ENCODE measurements at regions not wholly inside any gene's neighbourhood (a gene's known extent, or its start where the extent isn't known, plus 50 kb on each side); places are given as distances from the start of the nearest gene placed in this dataset.

DNA sequence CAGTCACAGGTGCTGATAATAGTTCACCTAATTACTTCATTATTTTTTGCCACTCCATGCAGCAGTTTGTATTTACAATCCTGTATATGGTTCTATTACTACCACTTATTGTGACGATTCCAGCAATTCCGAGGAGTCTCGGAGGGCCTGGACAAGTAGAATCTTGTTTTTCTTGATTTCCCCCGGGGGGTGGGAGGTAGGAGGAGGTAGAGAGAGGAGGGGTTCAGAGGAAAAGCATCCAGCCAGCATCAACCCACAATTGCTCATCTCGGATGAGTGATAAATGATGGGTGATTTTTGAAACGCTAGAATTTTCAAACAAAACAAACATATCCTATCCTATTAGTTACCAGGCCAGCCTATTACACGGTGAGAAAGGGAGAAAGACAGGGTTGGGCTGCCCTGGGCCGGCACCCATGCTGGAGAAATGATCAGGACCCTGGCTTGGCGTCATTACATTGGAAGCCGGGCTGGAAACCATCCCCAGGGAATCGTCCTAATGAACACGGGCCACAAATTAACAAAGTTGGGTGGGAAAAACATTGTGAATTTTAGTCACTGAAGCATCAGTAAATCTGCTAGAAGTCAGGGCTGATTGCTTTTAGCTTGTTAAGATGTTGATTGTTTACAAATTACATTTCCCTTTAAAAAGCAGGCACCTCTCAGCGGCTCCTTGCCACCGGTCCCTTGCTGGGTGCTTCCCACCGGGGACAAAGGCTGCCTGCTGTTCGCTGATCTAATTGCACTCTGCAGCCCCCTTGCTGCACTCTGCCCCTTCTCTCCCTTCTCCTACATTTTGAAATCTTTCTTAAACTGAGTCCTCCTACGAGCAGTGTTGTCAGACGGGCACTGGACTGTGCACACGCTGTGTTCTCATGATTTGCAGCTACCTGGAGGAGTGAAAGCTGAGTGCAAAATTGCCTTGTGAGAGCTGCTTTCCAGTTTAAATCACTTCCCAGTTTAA, 95.5 kb downstream of the FAM204A start:
- ATAC-seq (ENCODE audit: low read depth) (no peak), DNase-seq (ENCODE audit: low spot score in 2 of 2) (no peak)
- H3K4me3 Mint-ChIP-seq = no peak overlapping the region
- H3K27ac Mint-ChIP-seq = no peak overlapping the region
- H3K9me3 Mint-ChIP-seq = no peaks in the 10 kb centered on the region
- H3K27me3 Mint-ChIP-seq = peaks cover 15% of the 10 kb centered on the region
- no peaks in the 10 kb centered on the region for H3K36me3 Mint-ChIP-seq
- H3K4me1 Mint-ChIP-seq = peaks cover 2% of the 10 kb centered on the region

DNA sequence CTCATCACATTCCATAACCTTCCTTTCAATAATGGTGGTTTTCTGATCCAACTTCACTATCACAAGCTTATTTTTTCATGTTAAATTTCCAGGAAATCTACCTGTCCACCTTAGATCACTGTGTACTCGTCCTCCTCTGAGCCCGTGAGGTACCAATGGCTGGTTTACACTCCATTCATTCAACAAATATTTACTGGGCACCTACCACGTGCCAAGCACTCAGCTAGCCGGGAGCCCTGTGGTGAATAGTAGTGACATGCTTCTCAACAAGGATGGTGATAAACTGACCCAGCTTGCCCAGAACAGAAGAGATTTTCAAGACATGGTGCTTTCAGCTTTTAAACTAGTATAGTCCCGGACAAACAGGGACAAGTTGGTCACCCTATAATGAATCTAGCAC, 98.2 kb downstream of the FAM204A start:
- no peak for ATAC-seq (ENCODE audit: low read depth)
- Mint-ChIP-seq H3K4me1 (peaks cover 2% of the 10 kb centered on the region), H3K27me3 (peaks cover 15% of the 10 kb centered on the region), H3K27ac (no peak overlapping the region), H3K9me3 (no peaks in the 10 kb centered on the region), H3K4me3 (no peak overlapping the region), H3K36me3 (no peaks in the 10 kb centered on the region)
- no peak for DNase-seq (ENCODE audit: low spot score in 2 of 2)

DNA sequence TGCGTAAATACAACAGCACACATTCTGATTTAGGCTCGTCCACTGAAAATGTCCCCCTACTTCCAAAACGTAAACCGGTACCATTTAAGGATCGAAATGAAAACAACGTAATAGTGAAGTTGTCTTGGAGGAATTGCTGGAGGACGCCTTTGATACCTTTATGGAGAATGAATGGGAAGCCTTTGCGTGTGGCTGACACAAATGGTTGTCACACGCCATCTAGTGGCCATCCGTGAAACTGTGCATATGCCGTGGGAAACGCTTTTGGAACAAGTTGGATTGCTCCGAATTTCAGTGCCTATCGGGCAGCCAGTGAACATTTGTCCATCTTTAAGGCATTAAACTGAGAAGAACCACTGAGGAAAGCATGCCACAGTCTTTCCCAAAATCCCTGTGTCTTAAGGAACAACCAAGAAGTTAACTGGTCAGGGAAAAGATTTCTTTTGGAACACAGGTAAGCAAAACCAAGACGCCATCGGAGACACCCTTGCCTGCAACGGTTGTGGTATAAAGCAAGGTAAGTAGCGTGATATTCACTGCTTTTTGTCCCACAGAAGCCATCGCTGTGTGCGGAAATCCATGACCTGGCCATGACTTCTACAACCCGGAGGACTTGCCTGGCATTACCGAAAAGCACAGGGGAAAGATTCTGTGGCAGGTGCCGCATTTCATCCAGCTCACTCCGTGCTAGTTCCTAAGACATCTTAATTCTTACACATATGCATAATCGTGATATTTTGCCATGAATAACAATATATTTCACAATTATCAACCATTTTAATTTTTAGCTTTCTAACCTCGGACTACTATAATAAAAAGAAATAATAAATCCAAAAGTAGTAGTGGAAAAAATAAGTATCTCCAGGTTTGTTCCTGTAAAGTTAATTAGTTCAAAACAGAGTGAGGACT, 100.6 kb downstream of the FAM204A start:
- H3K4me1 Mint-ChIP-seq = no peaks in the 10 kb centered on the region
- H3K27ac Mint-ChIP-seq = no peak overlapping the region
- ATAC-seq (ENCODE audit: low read depth) = no peak
- no peaks in the 10 kb centered on the region for H3K36me3 Mint-ChIP-seq
- no peak overlapping the region for H3K4me3 Mint-ChIP-seq
- H3K9me3 Mint-ChIP-seq = no peaks in the 10 kb centered on the region
- H3K27me3 Mint-ChIP-seq = peaks cover 14% of the 10 kb centered on the region
- DNase-seq (ENCODE audit: low spot score in 2 of 2) = peak; percentile 46 to 54

DNA sequence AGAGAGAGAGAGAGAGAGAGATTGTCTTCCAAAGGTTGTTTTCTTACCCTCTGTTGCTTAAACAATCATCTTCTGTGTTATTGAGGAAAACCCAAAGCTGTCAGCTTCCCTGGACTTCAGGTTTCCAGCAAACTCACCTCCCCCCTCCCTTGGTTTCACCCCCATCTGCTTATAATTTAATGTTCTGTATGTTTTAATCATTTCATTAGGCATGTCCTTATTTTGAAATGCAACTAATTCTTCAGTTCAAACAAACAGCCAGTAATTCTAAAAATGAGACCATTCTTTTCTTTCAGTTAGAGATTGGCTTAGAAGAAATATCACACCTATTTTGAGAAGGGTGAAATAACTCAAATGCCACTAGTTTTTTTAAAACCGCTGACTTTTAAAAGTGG, 102.9 kb downstream of the FAM204A start:
- H3K4me1 Mint-ChIP-seq = no peaks in the 10 kb centered on the region
- H3K27ac Mint-ChIP-seq = no peak overlapping the region
- H3K27me3 Mint-ChIP-seq = peaks cover 10% of the 10 kb centered on the region
- no peaks in the 10 kb centered on the region for H3K9me3 Mint-ChIP-seq
- ATAC-seq (ENCODE audit: low read depth) = no peak
- H3K36me3 Mint-ChIP-seq = no peaks in the 10 kb centered on the region
- no peak for DNase-seq (ENCODE audit: low spot score in 2 of 2)
- no peak overlapping the region for H3K4me3 Mint-ChIP-seq

- DNase-seq (ENCODE audit: low spot score in 2 of 2) (no peak), ATAC-seq (ENCODE audit: low read depth) (no peak)
- Mint-ChIP-seq H3K9me3 (no peaks in the 10 kb centered on the region), H3K4me1 (no peaks in the 10 kb centered on the region), H3K27ac (no peak overlapping the region), H3K27me3 (peaks cover 10% of the 10 kb centered on the region), H3K36me3 (no peaks in the 10 kb centered on the region), H3K4me3 (no peak overlapping the region)
Observed at GRCh38 chr10:118238573-118239235, 103.4 kb downstream of the FAM204A start.

GRCh38 chr10:118237930-118238329, 104.2 kb downstream of the FAM204A start:
- ATAC-seq (ENCODE audit: low read depth) = no peak
- H3K36me3 Mint-ChIP-seq = no peaks in the 10 kb centered on the region
- no peak overlapping the region for H3K4me3 Mint-ChIP-seq
- no peaks in the 10 kb centered on the region for H3K9me3 Mint-ChIP-seq
- H3K27ac Mint-ChIP-seq = no peak overlapping the region
- DNase-seq (ENCODE audit: low spot score in 2 of 2) = no peak
- no peaks in the 10 kb centered on the region for H3K4me1 Mint-ChIP-seq
- peaks cover 10% of the 10 kb centered on the region for H3K27me3 Mint-ChIP-seq

DNA sequence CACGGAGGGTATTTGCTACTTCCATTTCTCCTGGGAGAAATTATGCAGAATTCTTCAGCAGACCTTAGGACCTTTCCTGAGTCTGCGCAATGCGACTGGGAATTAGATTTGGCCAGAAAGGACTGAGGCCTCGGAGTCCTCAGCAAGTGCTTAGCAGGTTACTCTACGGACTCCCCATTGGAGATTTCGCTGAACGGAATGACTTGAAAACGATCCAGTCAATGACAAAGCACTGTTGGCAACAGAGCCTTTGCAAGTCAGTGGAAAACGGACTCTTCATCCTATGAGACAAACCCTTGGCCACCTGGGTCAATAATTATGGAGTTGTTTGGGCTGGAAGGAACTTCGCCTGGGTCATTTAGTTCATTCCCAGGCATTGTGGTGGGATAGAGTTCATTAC, 107.4 kb downstream of the FAM204A start:
- DNase-seq (ENCODE audit: low spot score in 2 of 2) (no peak), ATAC-seq (ENCODE audit: low read depth) (no peak)
- Mint-ChIP-seq H3K36me3 (no peaks in the 10 kb centered on the region), H3K4me1 (no peaks in the 10 kb centered on the region), H3K27ac (no peak overlapping the region), H3K4me3 (no peak overlapping the region), H3K27me3 (peaks cover 8% of the 10 kb centered on the region), H3K9me3 (peaks cover 4% of the 10 kb centered on the region)

DNA sequence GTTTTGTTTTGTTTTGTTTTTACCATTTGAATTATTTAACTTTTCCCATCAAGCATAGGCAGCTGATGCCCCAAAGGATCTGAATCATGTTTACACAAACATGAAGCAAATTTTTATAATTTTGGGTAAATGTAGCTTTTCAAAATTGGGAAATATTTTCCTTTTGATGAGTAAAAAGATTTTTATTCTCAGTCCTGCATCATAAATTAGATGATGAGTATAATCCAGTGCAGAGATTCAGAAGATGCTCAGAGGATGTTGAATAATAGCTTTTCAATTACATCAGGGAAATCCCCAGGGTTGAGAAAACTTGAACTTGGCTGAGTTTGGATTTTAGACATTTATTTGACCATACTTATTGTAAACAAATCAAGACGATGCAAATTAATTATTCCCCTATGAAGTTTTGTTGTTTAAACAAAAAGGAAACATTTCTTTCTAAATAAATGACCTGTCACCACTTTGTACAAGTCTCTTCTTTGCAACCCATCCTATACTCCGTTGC, 121.7 kb downstream of the FAM204A start:
- no peak for ATAC-seq (ENCODE audit: low read depth)
- Mint-ChIP-seq H3K36me3 (no peaks in the 10 kb centered on the region), H3K4me1 (no peaks in the 10 kb centered on the region), H3K9me3 (peaks cover 8% of the 10 kb centered on the region), H3K4me3 (no peak overlapping the region), H3K27me3 (peaks cover 8% of the 10 kb centered on the region), H3K27ac (no peak overlapping the region)
- no peak for DNase-seq (ENCODE audit: low spot score in 2 of 2)

GRCh38 chr10:118218562-118218961, 123.6 kb downstream of the FAM204A start:
- Mint-ChIP-seq H3K27ac (no peak overlapping the region), H3K36me3 (no peaks in the 10 kb centered on the region), H3K27me3 (peaks cover 10% of the 10 kb centered on the region), H3K4me3 (no peak overlapping the region), H3K9me3 (peaks cover 1% of the 10 kb centered on the region), H3K4me1 (no peaks in the 10 kb centered on the region)
- ATAC-seq (ENCODE audit: low read depth) = no peak
- DNase-seq (ENCODE audit: low spot score in 2 of 2) = no peak

- Mint-ChIP-seq H3K36me3 (no peaks in the 10 kb centered on the region), H3K4me1 (no peaks in the 10 kb centered on the region), H3K9me3 (peaks cover 1% of the 10 kb centered on the region), H3K27ac (no peak overlapping the region), H3K27me3 (peaks cover 10% of the 10 kb centered on the region), H3K4me3 (no peak overlapping the region)
- DNase-seq (ENCODE audit: low spot score in 2 of 2) (no peak), ATAC-seq (ENCODE audit: low read depth) (no peak)
Observed at GRCh38 chr10:118216571-118217170, 125.5 kb downstream of the FAM204A start.

GRCh38 chr10:118216020-118216419, 126.1 kb downstream of the FAM204A start:
- H3K27ac Mint-ChIP-seq = no peak overlapping the region
- ATAC-seq (ENCODE audit: low read depth) = no peak

GRCh38 chr10:118214776-118215175, 127.3 kb downstream of the FAM204A start:
- DNase-seq (ENCODE audit: low spot score in 2 of 2) = no peak
- H3K27me3 Mint-ChIP-seq = peaks cover 7% of the 10 kb centered on the region
- H3K4me3 Mint-ChIP-seq = no peak overlapping the region
- no peak for ATAC-seq (ENCODE audit: low read depth)
- H3K36me3 Mint-ChIP-seq = no peaks in the 10 kb centered on the region
- no peak overlapping the region for H3K27ac Mint-ChIP-seq
- H3K4me1 Mint-ChIP-seq = no peaks in the 10 kb centered on the region
- no peaks in the 10 kb centered on the region for H3K9me3 Mint-ChIP-seq

More at GRCh38 chr10:118216020-118216419, 126.1 kb downstream of the FAM204A start:
- no peaks in the 10 kb centered on the region for H3K36me3 Mint-ChIP-seq
- DNase-seq (ENCODE audit: low spot score in 2 of 2) = no peak
- no peak overlapping the region for H3K4me3 Mint-ChIP-seq
- peaks cover 10% of the 10 kb centered on the region for H3K27me3 Mint-ChIP-seq
- no peaks in the 10 kb centered on the region for H3K4me1 Mint-ChIP-seq
- H3K9me3 Mint-ChIP-seq = peaks cover 1% of the 10 kb centered on the region

- Mint-ChIP-seq H3K27ac (no peak overlapping the region), H3K4me3 (no peak overlapping the region), H3K27me3 (peaks cover 8% of the 10 kb centered on the region), H3K9me3 (no peaks in the 10 kb centered on the region), H3K36me3 (no peaks in the 10 kb centered on the region), H3K4me1 (no peaks in the 10 kb centered on the region)
- ATAC-seq (ENCODE audit: low read depth) (no peak), DNase-seq (ENCODE audit: low spot score in 2 of 2) (no peak)
Observed at GRCh38 chr10:118213436-118213835, 128.7 kb downstream of the FAM204A start.
